ENCODE measurements at regions not wholly inside any gene's neighbourhood (a gene's known extent, or its start where the extent isn't known, plus 50 kb on each side); places are given as distances from the start of the nearest gene placed in this dataset.
"Not testable (repeated sequence)": the region's sequence is repeated elsewhere in the genome, so short reads cannot be mapped to it uniquely, and the experiment has no call there.

- not testable (repeated sequence) for TF ChIP-seq CTCF, POLR2A (IDR thresholded peaks at IDR 0.05)
Observed at GRCh38 chr3:75564427-75564826, 99.7 kb upstream of the FRG2C start.

All from right lobe of liver (tissue), 4 donors.